Testis (tissue), 2 donors: ENCODE measurements at regions not wholly inside any gene's neighbourhood (a gene's known extent, or its start where the extent isn't known, plus 50 kb on each side); places are given as distances from the start of the nearest gene placed in this dataset.

Experiments
- POLR2A ChIP-seq: fragments of 450-650 bp; IDR thresholded peaks from one replicate; pipeline ENCODE4 v1.6.1; 2017; ENCODE audit warnings: antibody characterized with exemption, mild to moderate bottlenecking, moderate library complexity
- TF ChIP-seq, protein P1 (sequence below), 3 experiments: fragments of 450-650 bp in 2 of 3; fragments of 200-600 bp in 1 of 3; sonication (generic) in 1 of 3; IDR thresholded peaks; one replicate each; pipeline ENCODE4 v1.5.1; 2016 to 2019; ENCODE audit warnings: antibody characterized with exemption in 3 of 3, mild to moderate bottlenecking in 2 of 3, moderate library complexity in 1 of 3

DNA sequence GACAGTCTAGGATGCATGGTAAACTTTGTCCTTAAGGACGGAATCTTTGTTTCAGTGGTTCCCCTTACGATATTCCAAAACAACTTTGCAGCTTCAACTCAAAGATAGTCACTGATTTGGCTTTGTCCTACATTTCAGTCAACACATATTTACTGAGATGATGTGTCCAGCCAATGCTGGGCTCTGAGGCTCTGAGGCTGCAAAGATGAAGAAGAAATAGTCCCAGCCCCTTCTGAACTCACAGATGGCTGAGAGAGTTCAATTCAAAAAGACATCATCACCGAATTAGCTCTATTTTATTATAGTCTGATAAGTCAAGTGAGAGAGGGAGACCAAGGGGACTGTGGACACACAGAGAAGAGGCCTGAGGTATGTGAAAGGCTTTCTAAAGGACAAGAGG lies 544.0 kb downstream of the ACTL7B start:
- TF ChIP-seq, protein P1, sequence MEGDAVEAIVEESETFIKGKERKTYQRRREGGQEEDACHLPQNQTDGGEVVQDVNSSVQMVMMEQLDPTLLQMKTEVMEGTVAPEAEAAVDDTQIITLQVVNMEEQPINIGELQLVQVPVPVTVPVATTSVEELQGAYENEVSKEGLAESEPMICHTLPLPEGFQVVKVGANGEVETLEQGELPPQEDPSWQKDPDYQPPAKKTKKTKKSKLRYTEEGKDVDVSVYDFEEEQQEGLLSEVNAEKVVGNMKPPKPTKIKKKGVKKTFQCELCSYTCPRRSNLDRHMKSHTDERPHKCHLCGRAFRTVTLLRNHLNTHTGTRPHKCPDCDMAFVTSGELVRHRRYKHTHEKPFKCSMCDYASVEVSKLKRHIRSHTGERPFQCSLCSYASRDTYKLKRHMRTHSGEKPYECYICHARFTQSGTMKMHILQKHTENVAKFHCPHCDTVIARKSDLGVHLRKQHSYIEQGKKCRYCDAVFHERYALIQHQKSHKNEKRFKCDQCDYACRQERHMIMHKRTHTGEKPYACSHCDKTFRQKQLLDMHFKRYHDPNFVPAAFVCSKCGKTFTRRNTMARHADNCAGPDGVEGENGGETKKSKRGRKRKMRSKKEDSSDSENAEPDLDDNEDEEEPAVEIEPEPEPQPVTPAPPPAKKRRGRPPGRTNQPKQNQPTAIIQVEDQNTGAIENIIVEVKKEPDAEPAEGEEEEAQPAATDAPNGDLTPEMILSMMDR (IDR thresholded peaks at IDR 0.05) = no peak
- no peak for TF ChIP-seq POLR2A
